Gastroesophageal sphincter (tissue), 4 donors: ENCODE measurements at regions not wholly inside any gene's neighbourhood (a gene's known extent, or its start where the extent isn't known, plus 50 kb on each side); places are given as distances from the start of the nearest gene placed in this dataset.
A peak's percentile ranks its signal among the peaks of the same experiment; 100 is the strongest.

Source experiments
- ATAC-seq: fragments of 150-250 bp; one replicate; pipeline ENCODE4 v1.9.1; 2016; ENCODE audit warnings: mild to moderate bottlenecking, moderate library complexity
- H3K27ac ChIP-seq, 4 donors: fragments of 200-600 bp; sonication (generic) in 3 of 4; 1 replicate in 3 of 4; 2 replicates in 1 of 4; pipeline ENCODE4 v1.5.1; 2016 to 2019
- H3K27me3 ChIP-seq: fragments of 200-600 bp; sonication (generic); one replicate; pipeline ENCODE4 v1.5.1; 2019
- H3K36me3 ChIP-seq, 2 donors: fragments of 200-600 bp; sonication (generic); one replicate each; pipeline ENCODE4 v1.5.1; 2019; ENCODE audit warnings: control low read depth in 1 of 2
- H3K4me1 ChIP-seq, 3 donors: fragments of 200-600 bp; sonication (generic); 1 replicate in 2 of 3; 2 replicates in 1 of 3; pipeline ENCODE4 v1.5.1; 2016 to 2019; ENCODE audit warnings: control low read depth in 2 of 3
- H3K4me3 ChIP-seq, 2 donors: fragments of 200-600 bp; sonication (generic); one replicate each; pipeline ENCODE4 v1.5.1; 2019; ENCODE audit warnings: mild to moderate bottlenecking in 1 of 2, moderate library complexity in 1 of 2
- H3K9me3 ChIP-seq, 3 donors: fragments of 200-600 bp; sonication (generic); one replicate each; pipeline ENCODE4 v1.5.1; 2017 to 2019; ENCODE audit warnings: control low read depth in 2 of 3
- CTCF ChIP-seq, 4 experiments: fragments of 200-600 bp in 2 of 4; fragments of 450-650 bp in 2 of 4; sonication (generic) in 1 of 4; IDR thresholded peaks; one replicate each; pipeline ENCODE4 v1.5.1; 2017 to 2019; ENCODE audit warnings: antibody characterized with exemption in 4 of 4, mild to moderate bottlenecking in 2 of 4, moderate library complexity in 2 of 4
- EP300 ChIP-seq: sonication (generic); formaldehyde crosslinking; IDR thresholded peaks from one replicate; pipeline ENCODE4 v1.6.1; 2017; ENCODE audit warnings: antibody characterized with exemption, mild to moderate bottlenecking
- POLR2A ChIP-seq, 2 donors: fragments of 450-650 bp; IDR thresholded peaks; one replicate each; pipeline ENCODE4 v1.6.1; 2017; ENCODE audit warnings: antibody characterized with exemption in 2 of 2, mild to moderate bottlenecking in 2 of 2, moderate library complexity in 1 of 2
- POLR2AphosphoS5 ChIP-seq: sonication (generic); formaldehyde crosslinking; IDR thresholded peaks from one replicate; pipeline ENCODE4 v1.6.1; 2017; ENCODE audit warnings: antibody characterized with exemption
- WGBS, 2 donors: methylation state at CpG; one replicate each; pipeline ENCODE4 v1.1.5; 2018; ENCODE audit warnings: low coverage in 1 of 2; 5-methylcytosine and 5-hydroxymethylcytosine counted together

GRCh38 chr6:21953831-21954801 is 342.7 kb downstream of the PRL start:
- H3K27ac ChIP-seq = peak overlapping the region in 3 of 4 donors; percentile 43 to 47 (median 43)
- no peak overlapping the region for H3K4me3 ChIP-seq
- H3K9me3 ChIP-seq = no peaks in the 10 kb centered on the region
- peaks cover 0 to 39% (median 10%) of the 10 kb centered on the region in 3 donors for H3K4me1 ChIP-seq
- H3K36me3 ChIP-seq = no peaks in the 10 kb centered on the region
- 8 to 36% methylated on average over 5 to 8 of the region's 10 CpGs for WGBS, 2 donors
- H3K27me3 ChIP-seq = no peaks in the 10 kb centered on the region
- ATAC-seq = no peak
- TF ChIP-seq POLR2AphosphoS5 (no peak), POLR2A (IDR thresholded peaks at IDR 0.05) (no peak), EP300 (no peak), CTCF (IDR thresholded peaks at IDR 0.05) (no peak)

DNA sequence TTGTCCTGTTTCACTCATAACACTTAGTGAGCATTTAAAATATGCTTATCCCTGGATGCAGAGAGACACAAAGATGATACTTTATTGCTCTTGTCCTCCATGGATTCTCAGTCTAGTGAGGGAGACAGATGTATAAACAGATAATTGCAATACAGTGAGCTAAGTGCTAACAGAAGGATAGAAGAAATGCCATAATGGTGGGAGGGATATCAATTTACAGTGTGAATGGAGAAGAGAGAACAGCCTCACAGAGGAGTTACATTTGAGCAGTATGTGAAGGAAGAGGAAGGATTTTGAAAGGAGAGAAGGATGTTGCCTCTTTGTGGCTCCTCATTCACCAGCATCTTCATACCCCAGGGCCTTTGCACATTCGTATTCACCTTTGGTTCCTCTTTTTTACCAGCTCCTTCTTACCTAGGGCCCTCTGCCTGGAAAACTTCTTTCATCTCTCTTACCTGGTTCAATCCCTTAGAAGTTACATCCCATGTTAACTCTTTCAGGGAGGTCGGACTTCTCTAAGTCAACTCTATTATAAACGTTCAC is 341.7 kb downstream of the PRL start:
- Histone ChIP-seq H3K9me3 (no peaks in the 10 kb centered on the region), H3K27me3 (no peaks in the 10 kb centered on the region), H3K4me3 (no peak overlapping the region), H3K27ac (peak overlapping the region in 1 of 4 donors; percentile 47), H3K36me3 (no peaks in the 10 kb centered on the region), H3K4me1 (peaks cover 0 to 38% (median 10%) of the 10 kb centered on the region in 3 donors)
- no peak for ATAC-seq
- 80 to 90% methylated on average over 3 of the region's 3 CpGs for WGBS, 2 donors
- TF ChIP-seq CTCF (IDR thresholded peaks at IDR 0.05) = no peak
- no peak for TF ChIP-seq POLR2A (IDR thresholded peaks at IDR 0.05)
- no peak for TF ChIP-seq POLR2AphosphoS5
- TF ChIP-seq EP300 = no peak

- H3K4me1 ChIP-seq = peaks cover 0 to 29% (median 10%) of the 10 kb centered on the region in 3 donors
- no peak overlapping the region for H3K4me3 ChIP-seq
- no peaks in the 10 kb centered on the region for H3K36me3 ChIP-seq
- TF ChIP-seq EP300 (no peak), POLR2A (IDR thresholded peaks at IDR 0.05) (no peak), POLR2AphosphoS5 (no peak), CTCF (IDR thresholded peaks at IDR 0.05) (no peak)
- no peaks in the 10 kb centered on the region for H3K27me3 ChIP-seq
- no peak for ATAC-seq
- no peaks in the 10 kb centered on the region for H3K9me3 ChIP-seq
- 90 to 94% methylated on average over 5 to 8 of the region's 8 CpGs for WGBS, 2 donors
- no peak overlapping the region for H3K27ac ChIP-seq
Measured at GRCh38 chr6:21955951-21956350, 340.9 kb downstream of the PRL start.

DNA sequence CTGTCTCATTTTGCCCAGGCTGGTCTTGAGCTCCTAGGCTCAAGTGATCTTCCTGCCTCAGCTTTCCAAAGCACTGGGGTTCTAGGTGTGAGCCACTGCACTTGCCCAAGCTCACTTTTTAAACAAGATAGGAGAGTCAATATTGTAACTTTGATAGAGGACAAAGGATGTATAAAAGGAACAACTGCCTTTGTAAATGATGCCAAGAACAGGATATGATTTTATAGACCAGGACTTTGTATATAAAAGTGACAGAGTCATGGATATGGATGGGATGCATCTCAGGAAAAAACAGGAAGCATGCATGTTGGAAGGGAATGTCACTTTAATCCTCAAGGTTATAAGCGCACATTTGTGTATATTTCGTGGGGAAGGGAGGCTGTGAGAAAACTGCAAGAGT is 338.4 kb downstream of the PRL start:
- Histone ChIP-seq H3K36me3 (no peaks in the 10 kb centered on the region), H3K4me1 (peaks cover 0 to 16% (median 10%) of the 10 kb centered on the region in 3 donors), H3K27me3 (no peaks in the 10 kb centered on the region), H3K4me3 (no peak overlapping the region), H3K9me3 (no peaks in the 10 kb centered on the region), H3K27ac (no peak overlapping the region)
- ATAC-seq = no peak
- TF ChIP-seq POLR2A (IDR thresholded peaks at IDR 0.05) (no peak), CTCF (IDR thresholded peaks at IDR 0.05) (no peak)
- WGBS, 2 donors = 76 to 92% methylated on average over 2 of the region's 2 CpGs
